ENCODE measurements at regions not wholly inside any gene's neighbourhood (a gene's known extent, or its start where the extent isn't known, plus 50 kb on each side); places are given as distances from the start of the nearest gene placed in this dataset.

DNA sequence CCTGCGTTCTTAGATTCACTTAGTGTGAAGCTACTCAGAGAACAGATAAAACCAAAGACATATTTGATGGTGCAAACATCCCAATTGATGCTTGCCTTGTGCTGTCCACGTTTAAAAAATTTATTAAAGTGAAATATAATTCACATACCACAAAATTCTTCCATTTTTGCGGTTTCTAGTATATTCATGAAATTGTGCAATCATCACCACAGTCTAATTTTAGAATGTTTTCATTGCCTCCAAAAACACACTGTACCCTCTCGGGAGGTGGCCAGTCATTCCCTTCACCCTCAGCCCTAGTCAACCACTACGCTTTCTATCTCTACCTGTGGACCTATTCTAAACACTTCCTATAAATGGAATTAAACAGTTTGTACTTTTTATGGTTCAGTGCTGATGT lies 1109.2 kb downstream of the FLRT2 start:
- TF ChIP-seq, protein P1, sequence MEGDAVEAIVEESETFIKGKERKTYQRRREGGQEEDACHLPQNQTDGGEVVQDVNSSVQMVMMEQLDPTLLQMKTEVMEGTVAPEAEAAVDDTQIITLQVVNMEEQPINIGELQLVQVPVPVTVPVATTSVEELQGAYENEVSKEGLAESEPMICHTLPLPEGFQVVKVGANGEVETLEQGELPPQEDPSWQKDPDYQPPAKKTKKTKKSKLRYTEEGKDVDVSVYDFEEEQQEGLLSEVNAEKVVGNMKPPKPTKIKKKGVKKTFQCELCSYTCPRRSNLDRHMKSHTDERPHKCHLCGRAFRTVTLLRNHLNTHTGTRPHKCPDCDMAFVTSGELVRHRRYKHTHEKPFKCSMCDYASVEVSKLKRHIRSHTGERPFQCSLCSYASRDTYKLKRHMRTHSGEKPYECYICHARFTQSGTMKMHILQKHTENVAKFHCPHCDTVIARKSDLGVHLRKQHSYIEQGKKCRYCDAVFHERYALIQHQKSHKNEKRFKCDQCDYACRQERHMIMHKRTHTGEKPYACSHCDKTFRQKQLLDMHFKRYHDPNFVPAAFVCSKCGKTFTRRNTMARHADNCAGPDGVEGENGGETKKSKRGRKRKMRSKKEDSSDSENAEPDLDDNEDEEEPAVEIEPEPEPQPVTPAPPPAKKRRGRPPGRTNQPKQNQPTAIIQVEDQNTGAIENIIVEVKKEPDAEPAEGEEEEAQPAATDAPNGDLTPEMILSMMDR (conservative IDR thresholded peaks at IDR 0.05) = no peak
- no peak for TF ChIP-seq ZFX (IDR thresholded peaks at IDR 0.05)

Data from C4-2B (cell line).